Neutrophil (primary cell): ENCODE measurements at regions not wholly inside any gene's neighbourhood (a gene's known extent, or its start where the extent isn't known, plus 50 kb on each side); places are given as distances from the start of the nearest gene placed in this dataset.

Experiments used
- H3K27ac ChIP-seq: fragments of 200-600 bp; sonication (generic); 2 replicates; pipeline ENCODE4 v1.5.1; 2016; ENCODE audit warnings: mild to moderate bottlenecking, moderate library complexity
- H3K27me3 ChIP-seq: fragments of 200-600 bp; sonication (generic); 2 replicates; pipeline ENCODE4 v1.6.0; 2016; ENCODE audit warnings: mild to moderate bottlenecking
- H3K36me3 ChIP-seq: fragments of 200-600 bp; sonication (generic); 2 replicates; pipeline ENCODE4 v1.5.1; 2017
- H3K4me1 ChIP-seq, 2 experiments: fragments of 200-600 bp in 1 of 2; sonication (generic) in 1 of 2; 1 replicate in 1 of 2; 2 replicates in 1 of 2; pipeline versions ENCODE4 v1.5.1 to v1.6.1; 2013 to 2016; ENCODE audit warnings: low read depth in 1 of 2, low read length in 1 of 2, mild to moderate bottlenecking in 1 of 2, moderate library complexity in 1 of 2; ENCODE audit not compliant: control insufficient read depth in 1 of 2, insufficient read depth in 1 of 2
- H3K4me3 ChIP-seq, 2 experiments: fragments of 200-600 bp in 1 of 2; sonication (generic) in 1 of 2; 1 replicate in 1 of 2; 2 replicates in 1 of 2; pipeline ENCODE4 v1.5.1; 2013 to 2016; ENCODE audit warnings: low read depth in 1 of 2, low read length in 1 of 2, mild to moderate bottlenecking in 1 of 2, moderate library complexity in 1 of 2
- H3K9me3 ChIP-seq: fragments of 200-600 bp; sonication (generic); 2 replicates; pipeline ENCODE4 v1.5.1; 2016
- TF ChIP-seq, protein P1 (sequence below): fragments of 200-600 bp; sonication (generic); IDR thresholded peaks from 2 replicates; pipeline ENCODE4 v1.5.1; 2016; ENCODE audit warnings: antibody characterized with exemption

DNA sequence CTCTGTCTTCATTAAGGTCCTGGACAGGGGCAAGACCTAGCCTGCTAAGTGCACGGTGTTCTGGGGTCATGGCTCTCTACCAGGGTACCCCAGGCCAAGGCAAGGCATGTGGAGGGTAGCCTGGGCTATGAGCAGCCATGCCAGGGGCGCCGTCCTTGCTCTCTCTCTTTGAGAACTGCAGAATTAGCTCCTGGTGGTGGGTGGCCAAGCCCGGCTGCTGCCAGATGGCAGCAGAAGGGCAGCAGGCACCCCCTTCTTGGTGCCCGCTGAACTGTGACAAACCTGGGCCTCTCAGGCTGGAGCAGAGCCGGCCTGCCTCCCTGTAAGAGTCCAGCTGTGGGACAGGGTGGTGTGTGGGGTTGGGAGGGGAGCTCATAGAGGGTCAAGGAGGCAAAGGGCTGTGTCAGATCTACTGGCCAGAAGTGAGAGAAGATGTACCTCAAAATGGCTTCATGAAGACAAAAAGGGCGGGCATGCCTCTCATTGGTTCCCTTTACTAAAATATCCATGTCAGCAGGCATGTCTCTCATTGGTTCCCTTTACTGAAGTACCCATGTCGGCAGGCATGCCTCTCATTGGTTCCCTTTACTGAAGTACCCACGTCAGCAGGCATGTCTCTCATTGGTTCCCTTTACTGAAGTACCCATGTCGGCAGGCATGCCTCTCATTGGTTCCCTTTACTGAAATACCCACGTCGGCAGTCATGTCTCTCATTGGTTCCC is 81.7 kb upstream of the SDK2 start:
- Histone ChIP-seq H3K4me3 (no peak overlapping the region), H3K27ac (no peak overlapping the region), H3K36me3 (no peaks in the 10 kb centered on the region), H3K27me3 (peaks cover 7% of the 10 kb centered on the region), H3K4me1 (no peaks in the 10 kb centered on the region), H3K9me3 (no peaks in the 10 kb centered on the region)
- TF ChIP-seq, protein P1, sequence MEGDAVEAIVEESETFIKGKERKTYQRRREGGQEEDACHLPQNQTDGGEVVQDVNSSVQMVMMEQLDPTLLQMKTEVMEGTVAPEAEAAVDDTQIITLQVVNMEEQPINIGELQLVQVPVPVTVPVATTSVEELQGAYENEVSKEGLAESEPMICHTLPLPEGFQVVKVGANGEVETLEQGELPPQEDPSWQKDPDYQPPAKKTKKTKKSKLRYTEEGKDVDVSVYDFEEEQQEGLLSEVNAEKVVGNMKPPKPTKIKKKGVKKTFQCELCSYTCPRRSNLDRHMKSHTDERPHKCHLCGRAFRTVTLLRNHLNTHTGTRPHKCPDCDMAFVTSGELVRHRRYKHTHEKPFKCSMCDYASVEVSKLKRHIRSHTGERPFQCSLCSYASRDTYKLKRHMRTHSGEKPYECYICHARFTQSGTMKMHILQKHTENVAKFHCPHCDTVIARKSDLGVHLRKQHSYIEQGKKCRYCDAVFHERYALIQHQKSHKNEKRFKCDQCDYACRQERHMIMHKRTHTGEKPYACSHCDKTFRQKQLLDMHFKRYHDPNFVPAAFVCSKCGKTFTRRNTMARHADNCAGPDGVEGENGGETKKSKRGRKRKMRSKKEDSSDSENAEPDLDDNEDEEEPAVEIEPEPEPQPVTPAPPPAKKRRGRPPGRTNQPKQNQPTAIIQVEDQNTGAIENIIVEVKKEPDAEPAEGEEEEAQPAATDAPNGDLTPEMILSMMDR = no peak

DNA sequence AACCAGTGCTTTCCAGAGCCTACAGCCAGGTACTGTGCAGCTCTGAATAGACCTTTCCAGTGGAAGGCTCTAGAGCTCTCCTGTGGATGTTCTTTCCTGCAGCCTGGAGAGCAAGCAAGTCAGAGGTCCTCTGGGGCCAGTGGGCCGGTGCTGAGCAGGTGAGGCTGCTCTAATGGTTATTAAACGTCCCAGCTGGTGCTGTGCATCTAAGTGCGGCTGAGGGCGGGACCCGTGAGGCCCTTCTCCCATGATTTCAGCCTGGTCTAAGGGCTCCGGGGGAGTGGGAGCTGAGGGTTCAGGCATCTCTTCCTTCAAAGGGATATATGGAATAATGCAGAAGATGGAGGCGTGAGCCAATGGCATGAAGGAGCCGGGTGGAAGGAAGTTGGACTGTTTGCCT is 83.7 kb upstream of the SDK2 start:
- Histone ChIP-seq H3K27me3 (peaks cover under 1% of the 10 kb centered on the region), H3K4me1 (peaks cover 0 to 7% of the 10 kb centered on the region in 2 experiments), H3K27ac (no peak overlapping the region), H3K9me3 (no peaks in the 10 kb centered on the region), H3K36me3 (no peaks in the 10 kb centered on the region), H3K4me3 (no peak overlapping the region)
- TF ChIP-seq, protein P1 = no peak

DNA sequence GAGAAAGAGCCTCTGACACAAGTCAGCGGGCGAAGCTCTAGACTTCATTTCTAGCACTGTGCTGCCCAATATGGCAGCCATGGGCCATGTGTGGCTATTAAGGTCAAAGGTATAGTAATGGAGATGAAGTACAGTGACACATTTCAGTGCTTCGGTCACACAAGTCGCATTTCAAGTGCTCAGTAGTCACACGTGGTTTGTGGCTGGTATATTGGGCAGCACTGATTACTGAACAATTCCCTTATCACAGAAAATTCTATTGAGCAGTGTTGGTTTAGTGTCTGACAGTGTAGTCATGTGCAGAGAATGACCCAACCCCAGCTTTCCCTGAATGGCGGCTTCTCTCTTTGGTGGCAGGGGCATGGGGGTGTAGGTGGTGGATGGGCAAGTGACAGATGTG is 84.9 kb upstream of the SDK2 start:
- Histone ChIP-seq H3K27ac (no peak overlapping the region), H3K4me1 (peaks cover 0 to 7% of the 10 kb centered on the region in 2 experiments), H3K27me3 (peaks cover 10% of the 10 kb centered on the region), H3K36me3 (no peaks in the 10 kb centered on the region), H3K4me3 (no peak overlapping the region), H3K9me3 (no peaks in the 10 kb centered on the region)
- TF ChIP-seq, protein P1 = no peak

DNA sequence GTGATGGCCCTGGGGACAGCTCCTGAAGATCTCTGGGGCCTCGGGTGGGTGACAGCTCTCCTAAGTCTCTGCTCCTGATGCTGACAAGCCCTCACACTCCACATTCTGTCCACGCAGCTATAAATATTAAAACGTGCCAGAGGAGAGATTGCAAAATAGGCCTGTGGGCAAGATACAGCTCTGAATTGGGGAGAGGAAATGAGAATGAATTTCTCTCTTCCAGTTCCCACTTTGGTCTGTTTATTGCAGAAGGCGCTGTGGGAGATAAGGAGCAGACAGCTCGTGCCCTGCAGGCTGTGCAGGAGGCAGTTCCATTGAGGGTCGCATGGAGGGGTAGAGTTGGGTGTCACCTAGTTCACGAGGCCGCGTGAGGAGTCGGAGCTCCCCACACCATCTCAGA is 87.5 kb upstream of the SDK2 start:
- Histone ChIP-seq H3K36me3 (no peaks in the 10 kb centered on the region), H3K4me1 (peaks cover 0 to 7% of the 10 kb centered on the region in 2 experiments), H3K4me3 (no peak overlapping the region), H3K27me3 (peaks cover 10% of the 10 kb centered on the region), H3K9me3 (no peaks in the 10 kb centered on the region), H3K27ac (no peak overlapping the region)
- TF ChIP-seq, protein P1 = no peak

DNA sequence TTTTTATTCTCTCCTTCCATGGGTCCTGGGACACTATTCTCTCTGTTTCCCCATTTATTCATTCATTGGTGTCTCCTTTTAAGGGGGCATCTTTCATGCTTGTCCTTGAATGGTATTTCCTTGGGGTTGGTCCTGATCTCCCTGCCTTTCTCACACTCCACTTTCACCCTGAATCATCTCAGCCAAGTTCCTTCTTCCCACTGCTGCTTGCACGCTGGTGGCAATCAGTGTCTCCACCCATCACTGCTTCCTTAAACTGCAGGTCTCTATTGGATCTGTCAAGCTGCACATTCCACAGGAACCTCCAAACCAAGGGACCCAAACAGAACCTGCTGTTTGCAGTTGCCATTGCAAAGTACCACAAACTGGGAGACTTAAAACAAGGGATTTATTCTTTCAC is 89.3 kb upstream of the SDK2 start:
- Histone ChIP-seq H3K27me3 (peaks cover 13% of the 10 kb centered on the region), H3K27ac (no peak overlapping the region), H3K36me3 (no peaks in the 10 kb centered on the region), H3K4me3 (no peak overlapping the region), H3K4me1 (peaks cover 0 to 7% of the 10 kb centered on the region in 2 experiments), H3K9me3 (no peaks in the 10 kb centered on the region)
- TF ChIP-seq, protein P1 = no peak
